ENCODE measurements at regions not wholly inside any gene's neighbourhood (a gene's known extent, or its start where the extent isn't known, plus 50 kb on each side); places are given as distances from the start of the nearest gene placed in this dataset.

GRCh38 chr2:118588850-118589249 is 258.6 kb downstream of the EN1 start:
- DNase-seq (ENCODE audit: low read depth) = no peak
- no peak for TF ChIP-seq CTCF (IDR thresholded peaks at IDR 0.05; ENCODE audit: insufficient read depth, low read depth, low read length, missing control alignments)
- no peak overlapping the region for H3K4me3 ChIP-seq (ENCODE audit: low read depth, low read length)

GRCh38 chr2:118586312-118586711 is 261.1 kb downstream of the EN1 start:
- no peak for TF ChIP-seq CTCF (IDR thresholded peaks at IDR 0.05; ENCODE audit: insufficient read depth, low read depth, low read length, missing control alignments)
- no peak overlapping the region for H3K4me3 ChIP-seq (ENCODE audit: low read depth, low read length)
- DNase-seq (ENCODE audit: low read depth) = no peak

GRCh38 chr2:118584877-118585276 is 262.6 kb downstream of the EN1 start:
- H3K4me3 ChIP-seq (ENCODE audit: low read depth, low read length) = no peak overlapping the region
- TF ChIP-seq CTCF (IDR thresholded peaks at IDR 0.05; ENCODE audit: insufficient read depth, low read depth, low read length, missing control alignments) = no peak
- no peak for DNase-seq (ENCODE audit: low read depth)

GRCh38 chr2:118584062-118584749 is 263.2 kb downstream of the EN1 start:
- no peak overlapping the region for H3K4me3 ChIP-seq (ENCODE audit: low read depth, low read length)
- DNase-seq (ENCODE audit: low read depth) = no peak

GRCh38 chr2:118582058-118582457 is 265.4 kb downstream of the EN1 start:
- no peak for DNase-seq (ENCODE audit: low read depth)
- TF ChIP-seq CTCF (IDR thresholded peaks at IDR 0.05; ENCODE audit: insufficient read depth, low read depth, low read length, missing control alignments) = no peak
- no peak overlapping the region for H3K4me3 ChIP-seq (ENCODE audit: low read depth, low read length)

More at GRCh38 chr2:118584062-118584749, 263.2 kb downstream of the EN1 start:
- no peak for TF ChIP-seq CTCF (IDR thresholded peaks at IDR 0.05; ENCODE audit: insufficient read depth, low read depth, low read length, missing control alignments)

GRCh38 chr2:118580651-118581050 is 266.8 kb downstream of the EN1 start:
- no peak for TF ChIP-seq CTCF (IDR thresholded peaks at IDR 0.05; ENCODE audit: insufficient read depth, low read depth, low read length, missing control alignments)
- DNase-seq (ENCODE audit: low read depth) = no peak
- no peak overlapping the region for H3K4me3 ChIP-seq (ENCODE audit: low read depth, low read length)

GRCh38 chr2:118580107-118580506 is 267.3 kb downstream of the EN1 start:
- TF ChIP-seq CTCF (IDR thresholded peaks at IDR 0.05; ENCODE audit: insufficient read depth, low read depth, low read length, missing control alignments) = no peak
- no peak for DNase-seq (ENCODE audit: low read depth)
- no peak overlapping the region for H3K4me3 ChIP-seq (ENCODE audit: low read depth, low read length)
